Iris pigment epithelial cell (primary cell): ENCODE measurements at regions not wholly inside any gene's neighbourhood (a gene's known extent, or its start where the extent isn't known, plus 50 kb on each side); places are given as distances from the start of the nearest gene placed in this dataset.

Experiments used
- DNase-seq: peaks from one replicate; pipeline ENCODE4 v3.0.0-alpha.2; 2011; ENCODE audit warnings: low read depth

DNA sequence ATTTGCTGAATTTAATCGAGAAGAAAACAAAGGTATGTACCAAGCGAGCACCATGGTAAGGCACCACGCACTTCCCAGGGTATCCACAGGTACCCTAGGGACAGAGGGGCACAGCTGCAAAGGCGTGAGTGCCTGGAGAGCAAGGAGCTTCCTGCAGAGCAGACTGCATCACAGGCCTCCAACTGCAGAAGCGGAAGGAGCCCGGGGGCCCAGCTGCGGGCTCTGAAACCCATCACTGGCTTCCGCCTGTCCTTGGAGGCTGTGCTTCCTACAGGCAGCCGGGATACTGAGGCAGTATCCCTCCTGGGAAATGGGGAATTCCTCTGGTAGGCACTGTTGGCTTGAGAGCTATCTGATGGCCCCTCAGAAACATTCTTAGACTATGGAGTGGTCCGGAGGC is 217.4 kb upstream of the GMDS start:
- DNase-seq = no peak

DNA sequence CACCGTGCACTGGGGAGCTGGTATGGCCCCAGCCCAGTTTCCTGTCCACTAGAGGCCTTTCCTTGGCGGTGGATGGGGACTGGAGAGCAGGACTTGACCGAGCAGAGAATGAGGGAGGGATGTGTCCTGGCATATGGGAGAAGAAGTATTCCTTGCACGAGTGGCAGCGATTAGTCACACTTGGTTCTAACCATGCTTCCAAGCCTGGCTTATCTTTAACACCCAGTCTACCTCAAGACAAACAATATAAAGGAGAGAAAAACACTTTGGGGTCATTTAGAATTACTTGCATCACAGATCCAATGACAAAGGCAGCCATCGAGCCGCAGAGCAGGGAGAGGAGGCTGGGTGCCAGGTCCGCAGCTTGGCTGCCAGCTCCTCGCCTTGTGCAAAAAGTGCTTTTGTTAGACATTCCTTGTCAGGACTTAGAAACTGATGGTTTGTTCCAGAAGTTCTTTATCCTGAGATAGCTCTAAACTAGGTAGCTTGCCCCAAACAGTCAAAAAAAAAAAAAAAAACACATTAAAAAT is 214.9 kb upstream of the GMDS start:
- no peak for DNase-seq

- peak; percentile 27 for DNase-seq
These were observed 208.8 kb upstream of the GMDS start for GRCh38 chr6:2454180-2454579.

DNA sequence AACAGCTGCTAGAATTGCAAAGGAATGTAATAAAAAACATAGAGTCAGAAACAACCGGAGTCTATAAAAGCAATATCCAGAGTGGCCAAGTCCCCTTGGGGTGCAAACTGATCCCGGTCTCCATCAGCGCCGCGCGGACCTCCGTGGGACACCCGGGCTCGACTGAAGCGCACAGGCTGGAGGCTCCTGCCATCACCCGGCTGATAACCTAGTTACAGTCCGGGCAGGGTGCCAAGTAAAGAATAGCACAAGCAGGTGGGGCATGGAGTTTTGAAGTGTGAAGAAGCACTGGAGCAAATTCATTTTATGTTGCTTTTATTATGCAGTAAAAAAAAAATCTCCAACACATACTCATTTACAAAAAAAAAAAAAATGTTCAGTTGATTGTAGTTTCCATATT is 205.1 kb upstream of the GMDS start:
- DNase-seq = peak; percentile 7

GRCh38 chr6:2449572-2449940 is 204.2 kb upstream of the GMDS start:
- no peak for DNase-seq

- peak; percentile 75 for DNase-seq
These were observed 203.6 kb upstream of the GMDS start for GRCh38 chr6:2448826-2449571.

GRCh38 chr6:2447931-2448330 is 202.5 kb upstream of the GMDS start:
- no peak for DNase-seq

- DNase-seq = no peak
These were observed 202.0 kb upstream of the GMDS start for GRCh38 chr6:2447318-2447920.

GRCh38 chr6:2441601-2442475 is 196.4 kb upstream of the GMDS start:
- no peak for DNase-seq

DNA sequence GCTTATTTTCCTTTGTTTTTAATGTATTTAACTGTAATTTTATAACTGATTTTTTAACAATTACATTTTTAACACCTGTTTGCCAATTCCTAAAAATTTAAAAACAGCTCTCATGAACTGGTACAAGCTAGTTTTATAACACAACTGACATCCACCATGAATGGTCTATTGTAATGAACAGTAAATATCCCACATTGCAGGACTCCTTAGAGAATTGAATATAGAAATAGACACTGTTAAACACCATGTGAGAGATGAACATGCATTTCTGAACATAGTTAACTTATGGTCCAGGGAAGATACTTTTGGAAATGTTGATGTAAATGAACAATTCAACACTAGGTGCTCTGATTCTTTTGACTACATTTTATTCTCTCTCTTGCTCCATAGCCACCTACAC is 195.1 kb upstream of the GMDS start:
- DNase-seq = no peak

DNA sequence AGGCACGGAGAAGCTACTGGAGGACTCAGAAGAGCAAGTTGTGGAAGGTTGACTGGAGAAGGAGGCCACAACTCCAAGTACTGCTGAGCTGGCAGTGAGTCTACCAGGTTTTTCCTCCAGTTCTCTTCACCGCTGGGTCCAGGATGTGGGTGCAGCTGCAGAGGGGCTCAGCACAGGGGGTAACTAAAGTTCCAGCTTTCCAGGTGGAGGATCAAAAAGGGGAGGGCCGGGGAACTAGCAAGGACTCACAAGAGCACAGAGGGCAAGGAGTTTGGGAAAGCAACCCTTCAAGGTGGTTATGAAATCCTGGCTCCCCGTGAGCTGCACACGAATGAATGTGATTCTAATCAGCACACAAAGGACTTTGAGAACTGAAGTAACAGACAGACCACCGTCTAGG is 194.2 kb upstream of the GMDS start:
- no peak for DNase-seq

GRCh38 chr6:2439082-2439481 is 193.7 kb upstream of the GMDS start:
- no peak for DNase-seq

DNA sequence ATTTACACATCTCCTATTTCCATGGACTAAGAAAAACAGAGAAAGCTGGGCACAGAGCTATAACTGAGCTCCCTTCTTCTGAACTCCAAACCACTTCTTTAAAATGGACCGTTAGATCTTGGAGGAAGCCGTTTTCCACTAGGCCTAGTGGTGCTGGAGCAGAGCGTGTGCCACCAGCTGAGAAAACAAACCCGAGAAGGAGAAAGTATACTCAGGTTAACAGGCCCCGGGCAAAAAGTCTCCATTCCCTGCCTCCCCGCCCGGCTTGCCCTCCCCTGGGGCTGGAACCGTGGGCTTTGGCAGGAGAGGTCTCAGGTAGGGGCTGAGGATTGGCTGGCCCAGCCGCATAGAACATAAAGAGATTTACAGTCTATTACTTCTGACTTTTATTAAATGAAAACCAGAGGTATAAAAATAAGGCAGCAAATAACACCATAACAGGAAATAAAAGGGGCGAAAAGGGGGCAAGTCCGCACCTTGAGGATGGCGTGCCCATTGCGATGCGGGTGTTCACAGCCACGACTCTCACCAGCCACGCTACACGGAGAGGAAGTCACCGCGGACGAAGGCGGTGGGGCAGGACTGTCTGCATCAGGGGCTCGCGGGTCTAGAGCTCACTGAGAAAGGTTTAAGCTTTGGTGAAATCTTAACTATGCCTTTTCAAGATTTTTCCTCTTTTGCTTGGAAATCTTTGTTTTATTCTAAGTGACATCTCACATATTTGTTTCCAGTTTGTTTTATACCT is 191.2 kb upstream of the GMDS start:
- DNase-seq = no peak

- DNase-seq = no peak
These were observed 189.9 kb upstream of the GMDS start for GRCh38 chr6:2435323-2435722.

- no peak for DNase-seq
These were observed 189.5 kb upstream of the GMDS start for GRCh38 chr6:2434912-2435311.

DNA sequence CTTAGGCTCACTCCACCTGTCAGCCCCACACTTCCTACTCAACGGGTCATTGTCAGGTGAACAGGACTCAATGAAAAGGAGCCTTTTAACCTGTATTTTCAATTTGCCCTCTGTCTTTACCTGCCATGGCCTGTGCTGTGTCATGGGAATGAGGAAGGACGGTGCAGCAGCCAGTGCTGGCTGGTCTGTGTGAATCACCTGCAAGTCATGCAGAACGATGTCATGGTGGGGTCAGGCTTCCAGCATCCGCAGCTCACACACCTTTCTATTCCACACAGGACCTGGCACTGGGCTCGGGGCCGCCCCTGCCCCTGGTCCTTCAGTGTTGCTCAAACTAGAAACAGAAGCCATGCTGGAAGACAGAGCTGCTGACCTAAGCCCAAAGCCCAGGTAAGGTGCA is 188.7 kb upstream of the GMDS start:
- no peak for DNase-seq

DNA sequence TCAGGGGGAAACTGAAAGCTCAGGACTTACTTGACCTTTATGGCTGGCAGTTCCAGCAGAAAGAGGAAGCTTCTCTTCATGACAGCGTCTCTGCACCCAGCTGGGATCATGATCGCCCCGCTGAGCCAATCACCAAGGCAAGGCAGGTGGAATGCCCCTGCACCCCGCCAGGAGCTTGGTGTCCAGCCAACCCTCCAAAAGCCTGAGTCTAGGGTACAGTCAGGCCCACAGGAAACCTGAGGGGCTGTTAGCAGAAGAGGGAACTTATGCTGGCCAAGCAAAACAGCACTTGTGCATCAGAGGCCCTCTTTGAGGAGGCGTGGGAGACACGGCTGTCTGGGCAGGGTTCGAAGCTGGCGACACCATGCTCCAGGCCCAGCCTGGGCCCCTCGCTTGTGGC is 188.3 kb upstream of the GMDS start:
- DNase-seq = no peak

DNA sequence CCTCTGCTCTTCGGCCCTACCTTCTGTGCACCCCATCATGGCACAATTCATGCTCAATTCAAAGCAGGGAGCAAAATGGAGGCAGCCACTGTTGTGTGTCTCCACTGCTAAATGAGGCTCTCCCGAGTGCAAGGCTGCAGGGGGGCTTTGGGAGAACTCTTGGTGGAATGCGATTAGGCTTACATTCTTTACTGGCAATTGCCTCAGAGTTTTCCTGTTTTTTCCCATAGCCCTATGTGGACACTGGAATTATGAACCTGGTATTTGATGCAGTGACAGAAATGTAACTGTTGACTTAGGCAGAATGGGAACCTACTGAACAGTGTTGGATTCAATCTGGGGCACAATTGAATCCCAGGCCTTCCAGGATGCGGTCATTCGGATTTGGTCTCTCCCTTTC is 187.9 kb upstream of the GMDS start:
- DNase-seq = no peak

DNA sequence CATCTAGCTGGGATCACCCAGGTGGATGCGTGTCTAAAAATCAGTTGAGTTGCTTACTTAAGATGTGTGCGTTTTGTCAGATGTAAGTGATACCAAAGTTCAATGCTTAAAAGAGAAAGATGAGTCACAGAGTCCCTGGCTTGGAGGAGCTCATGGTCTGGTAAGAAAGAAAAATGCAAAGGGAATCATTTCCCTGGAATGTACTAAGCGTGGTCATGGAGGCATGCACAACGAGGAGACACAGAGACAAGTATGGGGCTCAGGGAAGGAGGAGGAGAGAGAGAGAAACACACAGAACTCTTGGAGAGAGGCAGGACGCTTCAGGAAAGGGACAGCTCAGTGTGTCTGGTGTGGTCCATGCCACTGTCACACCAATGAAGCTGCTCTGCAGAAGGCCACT is 186.9 kb upstream of the GMDS start:
- peak; percentile 95 for DNase-seq

DNA sequence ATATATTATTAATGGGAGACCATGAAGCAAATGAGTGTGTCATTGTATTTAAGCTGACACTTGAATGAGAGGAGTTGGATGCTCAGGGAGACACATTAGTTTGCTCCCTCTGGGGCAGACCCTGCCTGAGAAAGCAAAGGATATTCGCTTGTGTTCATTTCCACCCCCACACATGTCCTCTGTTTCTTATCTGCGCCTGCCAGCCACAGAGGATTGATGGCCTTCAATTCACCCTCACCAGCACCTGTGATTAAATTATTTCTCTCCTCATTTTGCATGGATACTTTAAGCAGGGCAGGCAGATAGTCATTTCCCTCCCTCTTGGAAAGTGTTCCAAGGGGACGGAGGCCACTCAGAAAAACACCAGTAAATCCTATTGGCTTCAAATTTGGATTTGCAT is 185.2 kb upstream of the GMDS start:
- no peak for DNase-seq

- DNase-seq = peak; percentile 85
These were observed 184.1 kb upstream of the GMDS start for GRCh38 chr6:2429460-2429859.

- peak; percentile 19 for DNase-seq
These were observed 183.6 kb upstream of the GMDS start for GRCh38 chr6:2429032-2429431.
